SK-N-SH treated with all-trans-retinoic acid at 6 μM for 48 hours (cell line): ENCODE measurements at regions not wholly inside any gene's neighbourhood (a gene's known extent, or its start where the extent isn't known, plus 50 kb on each side); places are given as distances from the start of the nearest gene placed in this dataset.

Source experiments
- ATAC-seq: fragments of 200-7000 bp; cut with Tn5 transposase; 3 replicates; pipeline ENCODE4 v1.9.1; 2020; ENCODE audit warnings: mild to moderate bottlenecking, moderate library complexity
- ARNTL ChIP-seq: fragments of 450-650 bp; formaldehyde crosslinking; IDR thresholded peaks from 2 replicates; pipeline ENCODE4 v1.5.0; 2020; ENCODE audit warnings: low read depth, mild to moderate bottlenecking, moderate library complexity, borderline replicate concordance
- BACH2 ChIP-seq: fragments of 250-450 bp; sonication (Bioruptor Pico); IDR thresholded peaks from 2 replicates; pipeline ENCODE4 v1.9.0; 2021; ENCODE audit warnings: mild to moderate bottlenecking, borderline replicate concordance
- CSRNP3 ChIP-seq: fragments of 250-450 bp; sonication (Bioruptor Pico); IDR thresholded peaks from 2 replicates; pipeline ENCODE4 v1.5.1; 2021; ENCODE audit warnings: mild to moderate bottlenecking, moderate library complexity
- ESRRG ChIP-seq: fragments of 250-450 bp; sonication (Bioruptor Pico); IDR thresholded peaks from 2 replicates; pipeline ENCODE4 v1.6.1; 2021; ENCODE audit warnings: mild to moderate bottlenecking
- ISL1 ChIP-seq: fragments of 250-450 bp; sonication (Bioruptor Pico); IDR thresholded peaks from 2 replicates; pipeline ENCODE4 v2.1.2; 2022; ENCODE audit warnings: mild to moderate bottlenecking, moderate library complexity
- OSR1 ChIP-seq: fragments of 250-450 bp; sonication (Bioruptor Pico); IDR thresholded peaks from 2 replicates; pipeline ENCODE4 v1.8.0; 2022; ENCODE audit warnings: moderate library complexity, mild to moderate bottlenecking, inconsistent platforms
- PATZ1 ChIP-seq: fragments of 250-450 bp; sonication (Bioruptor Pico); IDR thresholded peaks from 2 replicates; pipeline ENCODE4 v1.8.0; 2020; ENCODE audit warnings: mild to moderate bottlenecking, moderate library complexity, borderline replicate concordance
- PPARA ChIP-seq: fragments of 250-450 bp; sonication (Bioruptor Pico); IDR thresholded peaks from 2 replicates; pipeline ENCODE4 v1.5.0; 2020; ENCODE audit warnings: mild to moderate bottlenecking, borderline replicate concordance
- RARB ChIP-seq: fragments of 250-450 bp; sonication (Bioruptor Pico); IDR thresholded peaks from 2 replicates; pipeline ENCODE4 v1.8.0; 2021; ENCODE audit warnings: mild to moderate bottlenecking, moderate library complexity
- SNAI2 ChIP-seq: fragments of 250-450 bp; sonication (Bioruptor Pico); IDR thresholded peaks from 2 replicates; pipeline ENCODE4 v1.5.0; 2020; ENCODE audit warnings: mild to moderate bottlenecking, moderate library complexity
- TSHZ2 ChIP-seq: fragments of 250-450 bp; sonication (Bioruptor Pico); IDR thresholded peaks from 2 replicates; pipeline ENCODE4 v1.5.0; 2020; ENCODE audit warnings: mild to moderate bottlenecking, moderate library complexity
- ZC3H10 ChIP-seq: fragments of 250-450 bp; sonication (Bioruptor Pico); IDR thresholded peaks from 2 replicates; pipeline ENCODE4 v1.5.1; 2021; ENCODE audit warnings: mild to moderate bottlenecking, moderate library complexity
- ZNF565 ChIP-seq: fragments of 450-650 bp; formaldehyde crosslinking; conservative IDR thresholded peaks from 2 replicates; pipeline ENCODE4 v1.5.0; 2020; ENCODE audit warnings: low read depth, mild to moderate bottlenecking, moderate library complexity
- ZNF8 ChIP-seq: fragments of 450-650 bp; formaldehyde crosslinking; IDR thresholded peaks from 2 replicates; pipeline ENCODE4 v1.5.0; 2020; ENCODE audit warnings: mild to moderate bottlenecking, moderate library complexity
- TF ChIP-seq, protein P1 (sequence below): fragments of 250-450 bp; sonication (Bioruptor Pico); IDR thresholded peaks from 2 replicates; pipeline ENCODE4 v1.8.0; 2021; ENCODE audit warnings: low read depth, mild to moderate bottlenecking, moderate library complexity, borderline replicate concordance

DNA sequence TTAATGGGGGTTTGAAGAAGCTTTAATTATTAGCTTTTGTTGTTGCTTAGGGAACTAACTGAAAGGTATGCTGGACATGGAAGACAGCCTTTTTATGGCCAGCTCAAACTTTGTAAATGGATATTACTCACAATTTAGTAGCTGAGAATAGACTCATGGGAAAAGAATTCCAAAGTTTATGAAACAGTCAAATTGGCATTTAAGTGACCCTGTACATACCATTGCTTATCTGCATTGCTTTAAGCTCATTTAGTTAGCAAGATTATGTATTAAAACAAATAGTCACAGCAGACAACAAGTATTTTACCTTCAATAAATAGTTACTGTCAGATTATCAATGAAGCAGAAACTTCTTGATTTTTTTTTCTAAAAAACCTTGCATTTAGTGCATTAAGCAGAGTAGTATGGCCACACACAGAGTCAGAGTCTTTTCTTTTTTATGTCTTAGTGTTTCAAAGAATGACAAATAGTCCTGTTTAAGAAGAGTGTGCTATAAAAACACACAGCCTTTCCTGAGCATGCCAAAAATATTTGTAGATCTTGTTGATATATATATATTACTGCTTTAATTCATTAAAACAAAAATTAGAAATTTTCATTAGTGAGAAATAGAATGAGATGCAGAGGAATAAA is 102.2 kb downstream of the TTC6 start:
- ATAC-seq, result no peak
- no peak for TF ChIP-seq ZNF8 (CRISPR knock-in tag)
- no peak for TF ChIP-seq SNAI2 (CRISPR knock-in tag)
- TF ChIP-seq PPARA (CRISPR knock-in tag), result no peak
- TF ChIP-seq, protein P1, sequence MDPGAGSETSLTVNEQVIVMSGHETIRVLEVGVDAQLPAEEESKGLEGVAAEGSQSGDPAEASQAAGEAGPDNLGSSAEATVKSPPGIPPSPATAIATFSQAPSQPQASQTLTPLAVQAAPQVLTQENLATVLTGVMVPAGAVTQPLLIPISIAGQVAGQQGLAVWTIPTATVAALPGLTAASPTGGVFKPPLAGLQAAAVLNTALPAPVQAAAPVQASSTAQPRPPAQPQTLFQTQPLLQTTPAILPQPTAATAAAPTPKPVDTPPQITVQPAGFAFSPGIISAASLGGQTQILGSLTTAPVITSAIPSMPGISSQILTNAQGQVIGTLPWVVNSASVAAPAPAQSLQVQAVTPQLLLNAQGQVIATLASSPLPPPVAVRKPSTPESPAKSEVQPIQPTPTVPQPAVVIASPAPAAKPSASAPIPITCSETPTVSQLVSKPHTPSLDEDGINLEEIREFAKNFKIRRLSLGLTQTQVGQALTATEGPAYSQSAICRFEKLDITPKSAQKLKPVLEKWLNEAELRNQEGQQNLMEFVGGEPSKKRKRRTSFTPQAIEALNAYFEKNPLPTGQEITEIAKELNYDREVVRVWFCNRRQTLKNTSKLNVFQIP (CRISPR knock-in tag), result no peak
- TF ChIP-seq ZC3H10 (CRISPR knock-in tag), result no peak
- TF ChIP-seq TSHZ2, result no peak
- no peak for TF ChIP-seq OSR1 (CRISPR knock-in tag)
- no peak for TF ChIP-seq PATZ1 (CRISPR knock-in tag)
- TF ChIP-seq BACH2, result no peak
- no peak for TF ChIP-seq RARB
- no peak for TF ChIP-seq ZNF565 (CRISPR knock-in tag)
- no peak for TF ChIP-seq ESRRG (CRISPR knock-in tag)

DNA sequence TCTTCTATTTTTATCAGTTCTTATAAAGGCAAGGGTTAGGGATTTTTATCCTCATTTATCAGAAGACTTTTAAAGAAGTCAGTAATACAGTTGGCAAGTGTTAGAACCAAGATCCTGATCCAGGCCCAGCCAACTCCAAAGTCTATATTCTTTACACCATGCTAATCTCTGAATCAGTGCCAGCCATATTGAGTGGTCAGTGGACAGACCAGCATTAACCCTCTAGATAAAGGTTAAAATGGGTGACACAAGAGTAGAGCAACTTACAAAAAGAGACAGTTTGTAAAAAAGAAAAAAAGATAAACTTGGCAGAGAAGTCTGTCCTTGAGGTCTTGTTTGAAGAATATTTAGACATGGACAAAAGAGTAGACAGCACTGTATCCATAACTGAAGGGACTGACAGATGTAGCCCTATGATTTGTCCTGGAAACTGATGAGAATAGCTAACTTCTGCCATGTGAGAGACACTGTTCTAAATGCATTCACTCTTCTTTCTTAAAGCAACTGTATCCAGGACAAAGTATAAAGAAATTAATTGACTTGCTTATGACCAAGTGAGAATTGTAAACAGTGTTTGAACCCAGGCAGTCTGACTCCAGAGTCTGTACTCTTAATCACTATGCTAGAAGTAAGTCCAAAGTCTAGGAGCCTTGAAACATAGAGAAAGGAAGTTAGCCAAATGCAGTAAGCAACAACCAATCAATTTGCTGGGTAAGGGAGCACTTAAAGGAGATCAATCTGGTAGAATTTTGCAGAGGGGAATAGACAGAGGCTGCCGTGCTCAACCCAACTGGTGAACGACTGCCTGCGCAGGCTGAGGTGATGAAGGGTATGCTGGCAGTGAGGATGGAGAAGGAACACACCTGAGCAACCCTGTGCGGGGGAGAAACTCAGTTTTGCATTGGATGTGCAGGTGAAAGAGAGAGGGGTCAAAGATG is 103.7 kb downstream of the TTC6 start:
- TF ChIP-seq TSHZ2 (no peak), ZNF565 (CRISPR knock-in tag) (no peak), OSR1 (CRISPR knock-in tag) (no peak), PATZ1 (CRISPR knock-in tag) (no peak), CSRNP3 (CRISPR knock-in tag) (no peak), ISL1 (CRISPR knock-in tag) (no peak), ARNTL (CRISPR knock-in tag) (no peak)
- TF ChIP-seq, protein P1 (CRISPR knock-in tag), result no peak
- TF ChIP-seq, all 23 proteins: peak for 0
- ATAC-seq, result no peak
